ENCODE measurements at regions not wholly inside any gene's neighbourhood (a gene's known extent, or its start where the extent isn't known, plus 50 kb on each side); places are given as distances from the start of the nearest gene placed in this dataset.

DNA sequence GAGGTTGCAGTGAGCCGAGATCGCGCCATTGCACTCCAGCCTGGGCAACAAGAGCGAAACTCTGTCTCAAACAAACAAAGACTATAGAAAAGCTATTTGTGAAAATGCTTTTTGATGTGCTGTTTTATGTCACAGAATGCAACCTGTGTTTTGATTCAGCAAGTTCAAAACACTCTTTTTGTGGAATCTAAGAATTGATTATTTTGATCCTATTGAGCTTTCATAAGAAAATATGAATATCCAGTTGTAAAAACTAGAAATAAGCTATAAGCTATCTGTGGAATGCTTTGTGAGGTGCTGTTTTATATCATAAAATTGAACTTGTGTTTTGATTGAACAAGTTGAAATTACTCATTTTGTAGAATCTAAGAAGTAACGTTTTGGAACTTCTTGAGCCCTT is 110.7 kb upstream of the VPREB1 start:
- Histone ChIP-seq H3K4me3 (ENCODE audit: low read depth in 1 of 3, low read length in 3 of 3) (no peak overlapping the region), H3K27ac (ENCODE audit: low read depth in 1 of 2, low read length in 2 of 2) (no peak overlapping the region), H3K4me1 (ENCODE audit: control insufficient read depth in 4 of 4, insufficient read depth in 4 of 4, low read length in 3 of 4) (no peaks in the 10 kb centered on the region), H3K36me3 (ENCODE audit: control insufficient read depth in 4 of 4, insufficient read depth in 3 of 4, low read depth in 1 of 4, low read length in 3 of 4) (no peaks in the 10 kb centered on the region), H3K27me3 (ENCODE audit: control insufficient read depth in 4 of 4, insufficient read depth in 4 of 4, low read length in 3 of 4) (no peaks in the 10 kb centered on the region), H3K9me3 (ENCODE audit: control insufficient read depth in 4 of 4, low read length in 3 of 4) (no peaks in the 10 kb centered on the region), H3K9ac (ENCODE audit: low read depth in 1 of 2, low read length in 2 of 2) (no peak overlapping the region)
- TF ChIP-seq GABPA (IDR thresholded peaks at IDR 0.05 in 1 of 2, conservative IDR thresholded peaks at IDR 0.05 in 1 of 2) (no peak), NR2F2 (IDR thresholded peaks at IDR 0.05) (no peak), JUND (IDR thresholded peaks at IDR 0.05) (no peak), EGR1 (IDR thresholded peaks at IDR 0.05; ENCODE audit: low read depth in 2 of 2) (no peak), YY1 (IDR thresholded peaks at IDR 0.05) (no peak)
- TF ChIP-seq, protein P1, sequence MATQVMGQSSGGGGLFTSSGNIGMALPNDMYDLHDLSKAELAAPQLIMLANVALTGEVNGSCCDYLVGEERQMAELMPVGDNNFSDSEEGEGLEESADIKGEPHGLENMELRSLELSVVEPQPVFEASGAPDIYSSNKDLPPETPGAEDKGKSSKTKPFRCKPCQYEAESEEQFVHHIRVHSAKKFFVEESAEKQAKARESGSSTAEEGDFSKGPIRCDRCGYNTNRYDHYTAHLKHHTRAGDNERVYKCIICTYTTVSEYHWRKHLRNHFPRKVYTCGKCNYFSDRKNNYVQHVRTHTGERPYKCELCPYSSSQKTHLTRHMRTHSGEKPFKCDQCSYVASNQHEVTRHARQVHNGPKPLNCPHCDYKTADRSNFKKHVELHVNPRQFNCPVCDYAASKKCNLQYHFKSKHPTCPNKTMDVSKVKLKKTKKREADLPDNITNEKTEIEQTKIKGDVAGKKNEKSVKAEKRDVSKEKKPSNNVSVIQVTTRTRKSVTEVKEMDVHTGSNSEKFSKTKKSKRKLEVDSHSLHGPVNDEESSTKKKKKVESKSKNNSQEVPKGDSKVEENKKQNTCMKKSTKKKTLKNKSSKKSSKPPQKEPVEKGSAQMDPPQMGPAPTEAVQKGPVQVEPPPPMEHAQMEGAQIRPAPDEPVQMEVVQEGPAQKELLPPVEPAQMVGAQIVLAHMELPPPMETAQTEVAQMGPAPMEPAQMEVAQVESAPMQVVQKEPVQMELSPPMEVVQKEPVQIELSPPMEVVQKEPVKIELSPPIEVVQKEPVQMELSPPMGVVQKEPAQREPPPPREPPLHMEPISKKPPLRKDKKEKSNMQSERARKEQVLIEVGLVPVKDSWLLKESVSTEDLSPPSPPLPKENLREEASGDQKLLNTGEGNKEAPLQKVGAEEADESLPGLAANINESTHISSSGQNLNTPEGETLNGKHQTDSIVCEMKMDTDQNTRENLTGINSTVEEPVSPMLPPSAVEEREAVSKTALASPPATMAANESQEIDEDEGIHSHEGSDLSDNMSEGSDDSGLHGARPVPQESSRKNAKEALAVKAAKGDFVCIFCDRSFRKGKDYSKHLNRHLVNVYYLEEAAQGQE (IDR thresholded peaks at IDR 0.05) = no peak
- TF ChIP-seq, protein P2, sequence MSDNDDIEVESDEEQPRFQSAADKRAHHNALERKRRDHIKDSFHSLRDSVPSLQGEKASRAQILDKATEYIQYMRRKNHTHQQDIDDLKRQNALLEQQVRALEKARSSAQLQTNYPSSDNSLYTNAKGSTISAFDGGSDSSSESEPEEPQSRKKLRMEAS (IDR thresholded peaks at IDR 0.05) = no peak
- TF ChIP-seq, protein P3, sequence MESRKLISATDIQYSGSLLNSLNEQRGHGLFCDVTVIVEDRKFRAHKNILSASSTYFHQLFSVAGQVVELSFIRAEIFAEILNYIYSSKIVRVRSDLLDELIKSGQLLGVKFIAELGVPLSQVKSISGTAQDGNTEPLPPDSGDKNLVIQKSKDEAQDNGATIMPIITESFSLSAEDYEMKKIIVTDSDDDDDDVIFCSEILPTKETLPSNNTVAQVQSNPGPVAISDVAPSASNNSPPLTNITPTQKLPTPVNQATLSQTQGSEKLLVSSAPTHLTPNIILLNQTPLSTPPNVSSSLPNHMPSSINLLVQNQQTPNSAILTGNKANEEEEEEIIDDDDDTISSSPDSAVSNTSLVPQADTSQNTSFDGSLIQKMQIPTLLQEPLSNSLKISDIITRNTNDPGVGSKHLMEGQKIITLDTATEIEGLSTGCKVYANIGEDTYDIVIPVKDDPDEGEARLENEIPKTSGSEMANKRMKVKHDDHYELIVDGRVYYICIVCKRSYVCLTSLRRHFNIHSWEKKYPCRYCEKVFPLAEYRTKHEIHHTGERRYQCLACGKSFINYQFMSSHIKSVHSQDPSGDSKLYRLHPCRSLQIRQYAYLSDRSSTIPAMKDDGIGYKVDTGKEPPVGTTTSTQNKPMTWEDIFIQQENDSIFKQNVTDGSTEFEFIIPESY (IDR thresholded peaks at IDR 0.05) = no peak
- WGBS = 87% methylated on average over 5 of the region's 5 CpGs
- no peak for DNase-seq (ENCODE audit: low spot score)

GRCh38 chr22:22130953-22131608 is 113.5 kb upstream of the VPREB1 start:
- Histone ChIP-seq H3K27ac (ENCODE audit: low read depth in 1 of 2, low read length in 2 of 2) (no peak overlapping the region), H3K4me3 (ENCODE audit: low read depth in 1 of 3, low read length in 3 of 3) (no peak overlapping the region), H3K9me3 (ENCODE audit: control insufficient read depth in 4 of 4, low read length in 3 of 4) (no peaks in the 10 kb centered on the region), H3K4me1 (ENCODE audit: control insufficient read depth in 4 of 4, insufficient read depth in 4 of 4, low read length in 3 of 4) (no peaks in the 10 kb centered on the region), H3K36me3 (ENCODE audit: control insufficient read depth in 4 of 4, insufficient read depth in 3 of 4, low read depth in 1 of 4, low read length in 3 of 4) (no peaks in the 10 kb centered on the region), H3K27me3 (ENCODE audit: control insufficient read depth in 4 of 4, insufficient read depth in 4 of 4, low read length in 3 of 4) (no peaks in the 10 kb centered on the region), H3K9ac (ENCODE audit: low read depth in 1 of 2, low read length in 2 of 2) (no peak overlapping the region)
- no peak for DNase-seq (ENCODE audit: low spot score)
- 74% methylated on average over 3 of the region's 3 CpGs for WGBS
- no peak for TF ChIP-seq YY1 (IDR thresholded peaks at IDR 0.05)

- no peak overlapping the region for H3K4me3 ChIP-seq (ENCODE audit: low read depth in 1 of 3, low read length in 3 of 3)
- no peaks in the 10 kb centered on the region for H3K4me1 ChIP-seq (ENCODE audit: control insufficient read depth in 4 of 4, insufficient read depth in 4 of 4, low read length in 3 of 4)
- no peaks in the 10 kb centered on the region for H3K27me3 ChIP-seq (ENCODE audit: control insufficient read depth in 4 of 4, insufficient read depth in 4 of 4, low read length in 3 of 4)
- no peak overlapping the region for H3K9ac ChIP-seq (ENCODE audit: low read depth in 1 of 2, low read length in 2 of 2)
- DNase-seq (ENCODE audit: low spot score) = no peak
- WGBS = 84% methylated on average over 3 of the region's 3 CpGs
- no peak overlapping the region for H3K27ac ChIP-seq (ENCODE audit: low read depth in 1 of 2, low read length in 2 of 2)
- no peaks in the 10 kb centered on the region for H3K36me3 ChIP-seq (ENCODE audit: control insufficient read depth in 4 of 4, insufficient read depth in 3 of 4, low read depth in 1 of 4, low read length in 3 of 4)
- no peaks in the 10 kb centered on the region for H3K9me3 ChIP-seq (ENCODE audit: control insufficient read depth in 4 of 4, low read length in 3 of 4)
- TF ChIP-seq GABPA (IDR thresholded peaks at IDR 0.05 in 1 of 2, conservative IDR thresholded peaks at IDR 0.05 in 1 of 2) (no peak), NR2F2 (IDR thresholded peaks at IDR 0.05) (no peak), RXRA (IDR thresholded peaks at IDR 0.05) (no peak), TAF1 (conservative IDR thresholded peaks at IDR 0.05) (no peak), RAD21 (IDR thresholded peaks at IDR 0.05) (no peak), JUND (IDR thresholded peaks at IDR 0.05) (no peak), HNF4G (IDR thresholded peaks at IDR 0.05) (no peak), EGR1 (IDR thresholded peaks at IDR 0.05; ENCODE audit: low read depth in 2 of 2) (no peak)
- TF ChIP-seq, protein P1 (IDR thresholded peaks at IDR 0.05) = no peak
- TF ChIP-seq, protein P2 (IDR thresholded peaks at IDR 0.05) = no peak
- TF ChIP-seq, protein P4, sequence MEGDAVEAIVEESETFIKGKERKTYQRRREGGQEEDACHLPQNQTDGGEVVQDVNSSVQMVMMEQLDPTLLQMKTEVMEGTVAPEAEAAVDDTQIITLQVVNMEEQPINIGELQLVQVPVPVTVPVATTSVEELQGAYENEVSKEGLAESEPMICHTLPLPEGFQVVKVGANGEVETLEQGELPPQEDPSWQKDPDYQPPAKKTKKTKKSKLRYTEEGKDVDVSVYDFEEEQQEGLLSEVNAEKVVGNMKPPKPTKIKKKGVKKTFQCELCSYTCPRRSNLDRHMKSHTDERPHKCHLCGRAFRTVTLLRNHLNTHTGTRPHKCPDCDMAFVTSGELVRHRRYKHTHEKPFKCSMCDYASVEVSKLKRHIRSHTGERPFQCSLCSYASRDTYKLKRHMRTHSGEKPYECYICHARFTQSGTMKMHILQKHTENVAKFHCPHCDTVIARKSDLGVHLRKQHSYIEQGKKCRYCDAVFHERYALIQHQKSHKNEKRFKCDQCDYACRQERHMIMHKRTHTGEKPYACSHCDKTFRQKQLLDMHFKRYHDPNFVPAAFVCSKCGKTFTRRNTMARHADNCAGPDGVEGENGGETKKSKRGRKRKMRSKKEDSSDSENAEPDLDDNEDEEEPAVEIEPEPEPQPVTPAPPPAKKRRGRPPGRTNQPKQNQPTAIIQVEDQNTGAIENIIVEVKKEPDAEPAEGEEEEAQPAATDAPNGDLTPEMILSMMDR (IDR thresholded peaks at IDR 0.05; ENCODE audit: low read depth, low read length, missing input control) = no peak
- TF ChIP-seq, protein P5, sequence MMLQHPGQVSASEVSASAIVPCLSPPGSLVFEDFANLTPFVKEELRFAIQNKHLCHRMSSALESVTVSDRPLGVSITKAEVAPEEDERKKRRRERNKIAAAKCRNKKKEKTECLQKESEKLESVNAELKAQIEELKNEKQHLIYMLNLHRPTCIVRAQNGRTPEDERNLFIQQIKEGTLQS (IDR thresholded peaks at IDR 0.05) = no peak
These were observed 115.2 kb upstream of the VPREB1 start for GRCh38 chr22:22129387-22129786.
